CD14-positive monocyte (primary cell): ENCODE measurements at regions not wholly inside any gene's neighbourhood (a gene's known extent, or its start where the extent isn't known, plus 50 kb on each side); places are given as distances from the start of the nearest gene placed in this dataset.

ENCODE experiments used
- DNase-seq, 3 donors: peaks; one replicate each; pipeline ENCODE4 v3.0.0-alpha.2; 2011 to 2022
- H2AFZ ChIP-seq: 2 replicates; pipeline ENCODE4 v1.6.0; 2012; ENCODE audit warnings: mild to moderate bottlenecking, low read depth, low read length, inconsistent platforms; ENCODE audit not compliant: insufficient read depth, poor library complexity, severe bottlenecking
- H3K27ac ChIP-seq, 2 donors: 1 replicate in 1 of 2; 2 replicates in 1 of 2; pipeline ENCODE4 v1.5.1; 2012 to 2013; ENCODE audit warnings: low read length in 2 of 2, control low read depth in 1 of 2, inconsistent platforms in 1 of 2, low read depth in 1 of 2, mild to moderate bottlenecking in 1 of 2
- H3K27me3 ChIP-seq, 2 donors: one replicate each; pipeline versions ENCODE4 v1.6.0 to v1.6.1; 2011 to 2013; ENCODE audit warnings: low read length in 2 of 2; ENCODE audit not compliant: control insufficient read depth in 2 of 2, insufficient read depth in 2 of 2
- H3K36me3 ChIP-seq, 2 donors: replicated peaks in 1 of 2; 1 replicate in 1 of 2; 2 replicates in 1 of 2; pipeline versions ENCODE4 v1.5.1 to v1.6.1; 2012 to 2013; ENCODE audit warnings: low read length in 2 of 2, control low read depth in 1 of 2, inconsistent platforms in 1 of 2, mild to moderate bottlenecking in 1 of 2; ENCODE audit not compliant: insufficient read depth in 2 of 2, control insufficient read depth in 1 of 2
- H3K4me1 ChIP-seq, 2 donors: 1 replicate in 1 of 2; 2 replicates in 1 of 2; pipeline versions ENCODE4 v1.5.1 to v1.6.1; 2012 to 2013; ENCODE audit warnings: low read length in 2 of 2, control low read depth in 1 of 2, inconsistent platforms in 1 of 2, mild to moderate bottlenecking in 1 of 2, moderate library complexity in 1 of 2; ENCODE audit not compliant: insufficient read depth in 2 of 2, control insufficient read depth in 1 of 2
- H3K4me2 ChIP-seq: replicated peaks from 2 replicates; pipeline ENCODE3; 2012; ENCODE audit warnings: low read length, moderate library complexity, mild to moderate bottlenecking; ENCODE audit not compliant: poor library complexity, severe bottlenecking; ENCODE audit errors: extremely low read depth
- H3K4me3 ChIP-seq, 3 experiments: fragments of 200-600 bp in 1 of 3; sonication (generic) in 1 of 3; replicated peaks in 1 of 3; 1 replicate in 2 of 3; 2 replicates in 1 of 3; pipeline ENCODE4 v1.5.1; 2011 to 2013; ENCODE audit warnings: low read length in 3 of 3, mild to moderate bottlenecking in 3 of 3, control low read depth in 2 of 3, low read depth in 2 of 3, inconsistent platforms in 1 of 3, moderate library complexity in 1 of 3
- H3K79me2 ChIP-seq: 2 replicates; pipeline ENCODE4 v1.6.0; 2012; ENCODE audit warnings: mild to moderate bottlenecking, control low read depth, inconsistent platforms, low read length, moderate library complexity; ENCODE audit not compliant: insufficient read depth
- H3K9ac ChIP-seq: 2 replicates; pipeline ENCODE4 v1.6.0; 2017; ENCODE audit warnings: low read length, mild to moderate bottlenecking; ENCODE audit not compliant: insufficient read depth, poor library complexity, severe bottlenecking
- H3K9me3 ChIP-seq, 2 donors: replicated peaks in 1 of 2; 1 replicate in 1 of 2; 2 replicates in 1 of 2; pipeline versions ENCODE4 v1.5.1 to v1.6.1; 2012 to 2013; ENCODE audit warnings: low read length in 2 of 2, control low read depth in 1 of 2; ENCODE audit not compliant: control insufficient read depth in 1 of 2, insufficient read depth in 1 of 2
- H4K20me1 ChIP-seq: 2 replicates; pipeline ENCODE4 v1.6.0; 2012; ENCODE audit warnings: mild to moderate bottlenecking, low read length, control low read depth, moderate library complexity; ENCODE audit not compliant: insufficient read depth
- H3K27ac Mint-ChIP-seq, 7 donors: one replicate each; pipeline ENCODE4 v1.8.0; 2020; ENCODE audit warnings: mild to moderate bottlenecking in 7 of 7, mixed read lengths in 7 of 7, moderate library complexity in 6 of 7, inconsistent platforms in 2 of 7
- H3K27me3 Mint-ChIP-seq, 3 donors: one replicate each; pipeline ENCODE4 v1.8.0; 2021 to 2022; ENCODE audit warnings: low read depth in 3 of 3, mild to moderate bottlenecking in 3 of 3, mixed read lengths in 3 of 3, moderate library complexity in 3 of 3, inconsistent platforms in 1 of 3
- H3K36me3 Mint-ChIP-seq, 2 donors: one replicate each; pipeline ENCODE4 v1.8.0; 2020; ENCODE audit warnings: mixed read lengths in 2 of 2, inconsistent platforms in 1 of 2, mild to moderate bottlenecking in 1 of 2
- H3K4me1 Mint-ChIP-seq: one replicate; pipeline ENCODE4 v1.8.0; 2020; ENCODE audit warnings: mild to moderate bottlenecking, mixed read lengths
- H3K4me3 Mint-ChIP-seq, 2 donors: one replicate each; pipeline ENCODE4 v1.8.0; 2020; ENCODE audit warnings: mild to moderate bottlenecking in 2 of 2, mixed read lengths in 2 of 2, moderate library complexity in 1 of 2
- H3K9me3 Mint-ChIP-seq, 7 donors: one replicate each; pipeline ENCODE4 v1.8.0; 2020 to 2022; ENCODE audit warnings: mixed read lengths in 7 of 7, mild to moderate bottlenecking in 6 of 7, moderate library complexity in 6 of 7, inconsistent platforms in 2 of 7
- WGBS: methylation state at CpG from one replicate; pipeline ENCODE4 v1.1.5; 2013; ENCODE audit warnings: missing lambda C conversion rate; ENCODE audit not compliant: insufficient coverage; 5-methylcytosine and 5-hydroxymethylcytosine counted together
- intact Hi-C, 2 donors: fragments of 100-400 bp; cut with micrococcal nuclease; formaldehyde crosslinking; loops; one replicate each; pipeline versions ENCODE4 v1.15.0 to v1.15.1; 2023
- TF ChIP-seq, protein P1 (sequence below): fragments of 200-600 bp; IDR thresholded peaks from one replicate; pipeline ENCODE4 v1.8.0; 2022; ENCODE audit warnings: antibody characterized with exemption, mild to moderate bottlenecking

DNA sequence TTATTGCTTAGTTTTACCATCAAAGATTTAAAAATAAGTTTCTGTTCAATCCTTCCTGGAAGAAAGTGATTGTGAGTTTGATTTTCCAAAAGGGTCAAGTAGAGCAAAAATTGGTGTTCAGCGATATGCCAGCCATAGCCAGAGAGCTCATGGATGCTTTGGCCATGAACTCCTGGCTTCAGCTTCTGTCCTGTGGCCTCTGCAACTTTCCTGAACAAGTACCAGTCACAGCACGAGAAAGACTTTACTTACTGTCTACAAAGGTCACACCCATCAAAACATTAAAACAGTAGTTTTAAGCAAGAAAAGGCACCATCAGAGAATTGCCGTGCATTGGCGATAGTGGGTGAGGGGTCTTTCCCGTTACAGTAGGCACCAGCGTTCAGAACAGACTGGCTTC is 753.0 kb upstream of the SGCG start:
- Mint-ChIP-seq H3K4me1 (no peaks in the 10 kb centered on the region), H3K27ac (no peak overlapping the region), H3K36me3 (no peaks in the 10 kb centered on the region), H3K9me3 (peaks cover 2 to 11% (median 7%) of the 10 kb centered on the region in 7 donors), H3K4me3 (no peak overlapping the region), H3K27me3 (no peaks in the 10 kb centered on the region)
- H4K20me1 ChIP-seq: no peaks in the 10 kb centered on the region
- H3K9me3 ChIP-seq: peaks cover 9 to 15% of the 10 kb centered on the region in 2 donors
- H3K27ac ChIP-seq: no peak overlapping the region
- no peaks in the 10 kb centered on the region for H3K27me3 ChIP-seq
- DNase-seq: no peak
- intact Hi-C loops: no loop called here
- WGBS: 73% methylated on average over 2 of the region's 6 CpGs
- TF ChIP-seq, protein P1, sequence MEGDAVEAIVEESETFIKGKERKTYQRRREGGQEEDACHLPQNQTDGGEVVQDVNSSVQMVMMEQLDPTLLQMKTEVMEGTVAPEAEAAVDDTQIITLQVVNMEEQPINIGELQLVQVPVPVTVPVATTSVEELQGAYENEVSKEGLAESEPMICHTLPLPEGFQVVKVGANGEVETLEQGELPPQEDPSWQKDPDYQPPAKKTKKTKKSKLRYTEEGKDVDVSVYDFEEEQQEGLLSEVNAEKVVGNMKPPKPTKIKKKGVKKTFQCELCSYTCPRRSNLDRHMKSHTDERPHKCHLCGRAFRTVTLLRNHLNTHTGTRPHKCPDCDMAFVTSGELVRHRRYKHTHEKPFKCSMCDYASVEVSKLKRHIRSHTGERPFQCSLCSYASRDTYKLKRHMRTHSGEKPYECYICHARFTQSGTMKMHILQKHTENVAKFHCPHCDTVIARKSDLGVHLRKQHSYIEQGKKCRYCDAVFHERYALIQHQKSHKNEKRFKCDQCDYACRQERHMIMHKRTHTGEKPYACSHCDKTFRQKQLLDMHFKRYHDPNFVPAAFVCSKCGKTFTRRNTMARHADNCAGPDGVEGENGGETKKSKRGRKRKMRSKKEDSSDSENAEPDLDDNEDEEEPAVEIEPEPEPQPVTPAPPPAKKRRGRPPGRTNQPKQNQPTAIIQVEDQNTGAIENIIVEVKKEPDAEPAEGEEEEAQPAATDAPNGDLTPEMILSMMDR: no peak
- H3K4me3 ChIP-seq: no peak overlapping the region
- no peak overlapping the region for H2AFZ ChIP-seq
- no peaks in the 10 kb centered on the region for H3K36me3 ChIP-seq
- H3K9ac ChIP-seq: no peak overlapping the region
- no peaks in the 10 kb centered on the region for H3K79me2 ChIP-seq
- no peak overlapping the region for H3K4me2 ChIP-seq
- H3K4me1 ChIP-seq: no peaks in the 10 kb centered on the region

DNA sequence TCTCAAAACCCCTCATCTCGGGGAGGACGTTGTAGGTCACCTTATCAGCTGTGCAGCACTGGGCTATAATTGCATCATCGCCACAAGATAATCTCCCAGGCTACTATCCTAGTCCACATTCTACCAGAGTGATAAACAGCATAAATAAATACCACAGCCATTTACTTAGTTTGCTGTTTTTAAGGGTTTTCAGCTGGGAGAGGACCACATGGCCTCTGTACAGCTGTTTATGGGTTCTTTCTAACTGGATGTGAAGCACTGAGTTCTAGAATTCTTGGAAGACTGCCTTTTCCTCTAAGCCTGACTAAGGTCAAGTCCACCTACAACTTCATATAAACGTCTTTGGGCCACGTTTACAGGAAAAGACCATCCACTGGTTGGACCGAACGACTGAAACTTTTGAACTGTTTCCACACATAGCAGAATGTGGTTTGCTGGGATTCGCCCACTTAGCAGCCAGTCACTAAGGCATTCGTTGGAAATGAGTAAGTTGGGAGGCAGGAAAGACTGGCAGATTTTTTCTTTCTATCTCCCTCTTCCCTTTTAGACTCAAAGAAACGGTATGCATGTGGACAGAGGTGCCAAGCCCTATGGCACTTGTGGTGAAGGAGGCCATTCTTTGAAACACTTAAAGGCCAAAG is 752.5 kb upstream of the SGCG start:
- Mint-ChIP-seq H3K36me3 (no peaks in the 10 kb centered on the region), H3K9me3 (peaks cover 2 to 13% (median 7%) of the 10 kb centered on the region in 7 donors), H3K27ac (no peak overlapping the region), H3K4me1 (no peaks in the 10 kb centered on the region), H3K27me3 (no peaks in the 10 kb centered on the region), H3K4me3 (no peak overlapping the region)
- no peaks in the 10 kb centered on the region for H3K36me3 ChIP-seq
- no peak overlapping the region for H3K4me3 ChIP-seq
- no peaks in the 10 kb centered on the region for H3K27me3 ChIP-seq
- no peaks in the 10 kb centered on the region for H3K4me1 ChIP-seq
- DNase-seq: no peak
- TF ChIP-seq, protein P1: no peak
- peaks cover 10 to 17% of the 10 kb centered on the region in 2 donors for H3K9me3 ChIP-seq
- 69% methylated on average over 4 of the region's 10 CpGs for WGBS
- H3K27ac ChIP-seq: no peak overlapping the region
- H3K79me2 ChIP-seq: no peaks in the 10 kb centered on the region
- H4K20me1 ChIP-seq: no peaks in the 10 kb centered on the region
- H3K4me2 ChIP-seq: no peak overlapping the region
- H2AFZ ChIP-seq: no peak overlapping the region
- intact Hi-C loops: no loop called here
- no peak overlapping the region for H3K9ac ChIP-seq
